Liver (tissue), 8 donors: ENCODE measurements at regions not wholly inside any gene's neighbourhood (a gene's known extent, or its start where the extent isn't known, plus 50 kb on each side); places are given as distances from the start of the nearest gene placed in this dataset.
A peak's percentile ranks its signal among the peaks of the same experiment; 100 is the strongest.

Source experiments
- DNase-seq: peaks from one replicate; pipeline ENCODE4 v3.0.0-alpha.2; 2017; ENCODE audit warnings: low spot score
- H3K27ac ChIP-seq, 2 donors: one replicate each; pipeline ENCODE4 v1.7.0; 2013; ENCODE audit warnings: inconsistent platforms in 2 of 2, low read length in 2 of 2, control low read depth in 1 of 2, low read depth in 1 of 2, mild to moderate bottlenecking in 1 of 2
- H3K27me3 ChIP-seq, 4 donors: one replicate each; pipeline versions ENCODE4 v1.6.1 to v1.7.0; 2013; ENCODE audit warnings: low read length in 3 of 4, inconsistent platforms in 1 of 4, mild to moderate bottlenecking in 1 of 4, moderate library complexity in 1 of 4; ENCODE audit not compliant: control insufficient read depth in 4 of 4, insufficient read depth in 4 of 4
- H3K36me3 ChIP-seq, 4 donors: one replicate each; pipeline versions ENCODE4 v1.6.1 to v1.7.0; 2013; ENCODE audit warnings: low read length in 3 of 4, mild to moderate bottlenecking in 3 of 4, low read depth in 1 of 4, moderate library complexity in 1 of 4; ENCODE audit not compliant: control insufficient read depth in 4 of 4, insufficient read depth in 3 of 4
- H3K4me1 ChIP-seq, 4 donors: one replicate each; pipeline versions ENCODE4 v1.6.1 to v1.7.0; 2013; ENCODE audit warnings: low read length in 3 of 4, mild to moderate bottlenecking in 3 of 4, moderate library complexity in 1 of 4; ENCODE audit not compliant: control insufficient read depth in 4 of 4, insufficient read depth in 4 of 4
- H3K4me3 ChIP-seq, 3 donors: one replicate each; pipeline versions ENCODE4 v1.6.1 to v1.7.0; 2013; ENCODE audit warnings: low read length in 3 of 3, control low read depth in 1 of 3, low read depth in 1 of 3, mild to moderate bottlenecking in 1 of 3
- H3K9ac ChIP-seq, 2 donors: one replicate each; pipeline ENCODE4 v1.7.0; 2013; ENCODE audit warnings: low read length in 2 of 2, mild to moderate bottlenecking in 2 of 2, moderate library complexity in 2 of 2, control low read depth in 1 of 2, low read depth in 1 of 2
- H3K9me3 ChIP-seq, 4 donors: one replicate each; pipeline versions ENCODE4 v1.6.1 to v1.7.0; 2013; ENCODE audit warnings: low read length in 3 of 4; ENCODE audit not compliant: control insufficient read depth in 4 of 4
- EGR1 ChIP-seq, 2 donors: IDR thresholded peaks; 2 replicates each; pipeline ENCODE4 v1.6.1; 2016 to 2018; ENCODE audit warnings: antibody characterized with exemption in 2 of 2, low read depth in 2 of 2
- FOXA1 ChIP-seq: IDR thresholded peaks from 2 replicates; pipeline ENCODE4 v1.6.1; 2016; ENCODE audit warnings: antibody characterized with exemption
- FOXA2 ChIP-seq: IDR thresholded peaks from 2 replicates; pipeline ENCODE4 v1.6.1; 2016; ENCODE audit warnings: antibody characterized with exemption
- GABPA ChIP-seq, 2 donors: IDR thresholded peaks in 1 of 2; conservative IDR thresholded peaks in 1 of 2; 2 replicates each; pipeline ENCODE4 v1.6.1; 2016; ENCODE audit warnings: antibody characterized with exemption in 2 of 2, mild to moderate bottlenecking in 1 of 2, moderate library complexity in 1 of 2
- HNF4A ChIP-seq, 2 donors: conservative IDR thresholded peaks; 2 replicates each; pipeline ENCODE4 v1.6.1; 2016; ENCODE audit warnings: antibody characterized with exemption in 2 of 2, mild to moderate bottlenecking in 2 of 2
- HNF4G ChIP-seq: IDR thresholded peaks from 2 replicates; pipeline ENCODE4 v1.6.1; 2016; ENCODE audit warnings: antibody characterized with exemption
- JUND ChIP-seq, 2 donors: IDR thresholded peaks; 2 replicates each; pipeline ENCODE4 v1.6.1; 2016; ENCODE audit warnings: antibody characterized with exemption in 2 of 2
- MAX ChIP-seq: IDR thresholded peaks from 2 replicates; pipeline ENCODE4 v1.6.1; 2016; ENCODE audit warnings: antibody characterized with exemption
- NR2F2 ChIP-seq: IDR thresholded peaks from 2 replicates; pipeline ENCODE4 v1.6.1; 2016; ENCODE audit warnings: antibody characterized with exemption
- RAD21 ChIP-seq, 2 donors: IDR thresholded peaks; 2 replicates each; pipeline ENCODE4 v1.6.1; 2016; ENCODE audit warnings: antibody characterized with exemption in 2 of 2, mild to moderate bottlenecking in 2 of 2
- RXRA ChIP-seq, 2 donors: IDR thresholded peaks; 2 replicates each; pipeline ENCODE4 v1.6.1; 2017 to 2018; ENCODE audit warnings: antibody characterized with exemption in 2 of 2, mild to moderate bottlenecking in 1 of 2
- SP1 ChIP-seq: IDR thresholded peaks from 2 replicates; pipeline ENCODE4 v1.6.1; 2018; ENCODE audit warnings: antibody characterized with exemption, mild to moderate bottlenecking
- TAF1 ChIP-seq: conservative IDR thresholded peaks from 2 replicates; pipeline ENCODE4 v1.6.1; 2016; ENCODE audit warnings: antibody characterized with exemption, mild to moderate bottlenecking
- YY1 ChIP-seq: IDR thresholded peaks from 2 replicates; pipeline ENCODE4 v1.6.1; 2016; ENCODE audit warnings: antibody characterized with exemption, mild to moderate bottlenecking
- WGBS: extraction: QIAGEN DNeasy Blood & Tissue Kit; methylation state at CpG from one replicate; pipeline ENCODE4 v1.1.7; 2013; 5-methylcytosine and 5-hydroxymethylcytosine counted together
- TF ChIP-seq, protein P1 (sequence below): IDR thresholded peaks from 2 replicates; pipeline ENCODE4 v1.6.1; 2016; ENCODE audit warnings: antibody characterized with exemption
- TF ChIP-seq, protein P2 (sequence below): IDR thresholded peaks from 2 replicates; pipeline ENCODE4 v1.6.1; 2016; ENCODE audit warnings: antibody characterized with exemption
- TF ChIP-seq, protein P3 (sequence below): fragments of 150-350 bp; IDR thresholded peaks from 2 replicates; pipeline ENCODE4 v1.5.1; 2017; ENCODE audit warnings: improper control_type of control experiment, low read depth, low read length; ENCODE audit not compliant: missing input control
- donor health status: healthy.
- donor health status: healthy.
- donor health status: healthy.
- donor health status: healthy.
- donor health status: healthy.

GRCh38 chr13:106883976-106884375 is 316.0 kb upstream of the ARGLU1 start:
- H3K36me3 ChIP-seq: no peaks in the 10 kb centered on the region

DNA sequence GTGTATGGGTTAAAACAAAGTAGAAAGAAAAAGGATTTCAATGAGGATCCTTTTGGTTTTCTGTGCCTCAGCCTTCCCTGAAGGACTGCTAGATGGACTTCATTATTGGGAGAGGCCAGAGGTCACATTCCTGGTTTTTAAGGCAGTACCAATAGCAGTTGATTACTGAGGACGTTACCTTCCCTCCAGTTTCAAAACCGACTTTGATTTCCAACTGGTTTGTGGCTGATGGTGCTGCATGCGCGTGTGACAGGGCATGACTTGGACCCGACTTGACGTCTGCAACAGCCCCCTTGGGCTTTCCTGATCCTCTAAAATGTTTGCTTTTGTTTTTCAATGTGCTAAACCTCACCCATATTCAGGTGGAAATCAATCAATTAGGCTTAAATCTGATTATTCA is 314.3 kb upstream of the ARGLU1 start:
- Histone ChIP-seq H3K9me3 (no peaks in the 10 kb centered on the region), H3K4me3 (no peak overlapping the region), H3K36me3 (no peaks in the 10 kb centered on the region), H3K27me3 (peaks cover 0 to 3% (median 0%) of the 10 kb centered on the region in 4 donors), H3K4me1 (no peaks in the 10 kb centered on the region), H3K9ac (no peak overlapping the region), H3K27ac (no peak overlapping the region)
- TF ChIP-seq HNF4A (conservative IDR thresholded peaks at IDR 0.05) (no peak), NR2F2 (peak; percentile 22), FOXA2 (no peak), RXRA (IDR thresholded peaks at IDR 0.05) (no peak), FOXA1 (no peak), RAD21 (IDR thresholded peaks at IDR 0.05) (no peak)
- TF ChIP-seq, protein P1, sequence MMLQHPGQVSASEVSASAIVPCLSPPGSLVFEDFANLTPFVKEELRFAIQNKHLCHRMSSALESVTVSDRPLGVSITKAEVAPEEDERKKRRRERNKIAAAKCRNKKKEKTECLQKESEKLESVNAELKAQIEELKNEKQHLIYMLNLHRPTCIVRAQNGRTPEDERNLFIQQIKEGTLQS: no peak
- TF ChIP-seq, protein P2, sequence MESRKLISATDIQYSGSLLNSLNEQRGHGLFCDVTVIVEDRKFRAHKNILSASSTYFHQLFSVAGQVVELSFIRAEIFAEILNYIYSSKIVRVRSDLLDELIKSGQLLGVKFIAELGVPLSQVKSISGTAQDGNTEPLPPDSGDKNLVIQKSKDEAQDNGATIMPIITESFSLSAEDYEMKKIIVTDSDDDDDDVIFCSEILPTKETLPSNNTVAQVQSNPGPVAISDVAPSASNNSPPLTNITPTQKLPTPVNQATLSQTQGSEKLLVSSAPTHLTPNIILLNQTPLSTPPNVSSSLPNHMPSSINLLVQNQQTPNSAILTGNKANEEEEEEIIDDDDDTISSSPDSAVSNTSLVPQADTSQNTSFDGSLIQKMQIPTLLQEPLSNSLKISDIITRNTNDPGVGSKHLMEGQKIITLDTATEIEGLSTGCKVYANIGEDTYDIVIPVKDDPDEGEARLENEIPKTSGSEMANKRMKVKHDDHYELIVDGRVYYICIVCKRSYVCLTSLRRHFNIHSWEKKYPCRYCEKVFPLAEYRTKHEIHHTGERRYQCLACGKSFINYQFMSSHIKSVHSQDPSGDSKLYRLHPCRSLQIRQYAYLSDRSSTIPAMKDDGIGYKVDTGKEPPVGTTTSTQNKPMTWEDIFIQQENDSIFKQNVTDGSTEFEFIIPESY: no peak
- 47% methylated on average over 6 of the region's 6 CpGs for WGBS
- no peak for DNase-seq

More at GRCh38 chr13:106883976-106884375, 316.0 kb upstream of the ARGLU1 start:
- no peaks in the 10 kb centered on the region for H3K4me1 ChIP-seq
- no peak for TF ChIP-seq RAD21 (IDR thresholded peaks at IDR 0.05)
- no peak for TF ChIP-seq TAF1
- no peak for TF ChIP-seq RXRA (IDR thresholded peaks at IDR 0.05)
- TF ChIP-seq FOXA2: no peak
- TF ChIP-seq, protein P3, sequence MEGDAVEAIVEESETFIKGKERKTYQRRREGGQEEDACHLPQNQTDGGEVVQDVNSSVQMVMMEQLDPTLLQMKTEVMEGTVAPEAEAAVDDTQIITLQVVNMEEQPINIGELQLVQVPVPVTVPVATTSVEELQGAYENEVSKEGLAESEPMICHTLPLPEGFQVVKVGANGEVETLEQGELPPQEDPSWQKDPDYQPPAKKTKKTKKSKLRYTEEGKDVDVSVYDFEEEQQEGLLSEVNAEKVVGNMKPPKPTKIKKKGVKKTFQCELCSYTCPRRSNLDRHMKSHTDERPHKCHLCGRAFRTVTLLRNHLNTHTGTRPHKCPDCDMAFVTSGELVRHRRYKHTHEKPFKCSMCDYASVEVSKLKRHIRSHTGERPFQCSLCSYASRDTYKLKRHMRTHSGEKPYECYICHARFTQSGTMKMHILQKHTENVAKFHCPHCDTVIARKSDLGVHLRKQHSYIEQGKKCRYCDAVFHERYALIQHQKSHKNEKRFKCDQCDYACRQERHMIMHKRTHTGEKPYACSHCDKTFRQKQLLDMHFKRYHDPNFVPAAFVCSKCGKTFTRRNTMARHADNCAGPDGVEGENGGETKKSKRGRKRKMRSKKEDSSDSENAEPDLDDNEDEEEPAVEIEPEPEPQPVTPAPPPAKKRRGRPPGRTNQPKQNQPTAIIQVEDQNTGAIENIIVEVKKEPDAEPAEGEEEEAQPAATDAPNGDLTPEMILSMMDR: no peak
- no peak for TF ChIP-seq GABPA (IDR thresholded peaks at IDR 0.05 in 1 of 2, conservative IDR thresholded peaks at IDR 0.05 in 1 of 2)
- no peak for TF ChIP-seq HNF4G
- TF ChIP-seq HNF4A (conservative IDR thresholded peaks at IDR 0.05): no peak
- no peak for TF ChIP-seq MAX
- TF ChIP-seq NR2F2: no peak
- TF ChIP-seq, protein P1: no peak
- TF ChIP-seq, protein P2: no peak
- TF ChIP-seq FOXA1: no peak
- TF ChIP-seq EGR1 (IDR thresholded peaks at IDR 0.05; ENCODE audit: low read depth in 2 of 2): no peak
- TF ChIP-seq YY1: no peak
- no peak for TF ChIP-seq JUND (IDR thresholded peaks at IDR 0.05)
- TF ChIP-seq SP1: no peak
- no peak overlapping the region for H3K27ac ChIP-seq
- H3K9ac ChIP-seq: no peak overlapping the region
- H3K9me3 ChIP-seq: peaks cover 0 to 2% (median 0%) of the 10 kb centered on the region in 4 donors
- H3K4me3 ChIP-seq: no peak overlapping the region
- peaks cover 0 to 3% (median 0%) of the 10 kb centered on the region in 4 donors for H3K27me3 ChIP-seq
- DNase-seq: no peak
